OCI-LY3 (cell line): ENCODE measurements at regions not wholly inside any gene's neighbourhood (a gene's known extent, or its start where the extent isn't known, plus 50 kb on each side); places are given as distances from the start of the nearest gene placed in this dataset.

Experiments used
- EZH2phosphoT487 ChIP-seq: fragments of 200-600 bp; shearing (Covaris generic); IDR thresholded peaks from 2 replicates; pipeline ENCODE4 v1.6.1; 2018; ENCODE audit warnings: antibody characterized with exemption, mixed run types, low read depth
- TF ChIP-seq, protein P1 (sequence below): fragments of 200-600, 300-600 bp; sonication (generic); IDR thresholded peaks from 2 replicates; pipeline ENCODE4 v1.5.1; 2014; ENCODE audit warnings: antibody characterized with exemption, low read length, low read depth

DNA sequence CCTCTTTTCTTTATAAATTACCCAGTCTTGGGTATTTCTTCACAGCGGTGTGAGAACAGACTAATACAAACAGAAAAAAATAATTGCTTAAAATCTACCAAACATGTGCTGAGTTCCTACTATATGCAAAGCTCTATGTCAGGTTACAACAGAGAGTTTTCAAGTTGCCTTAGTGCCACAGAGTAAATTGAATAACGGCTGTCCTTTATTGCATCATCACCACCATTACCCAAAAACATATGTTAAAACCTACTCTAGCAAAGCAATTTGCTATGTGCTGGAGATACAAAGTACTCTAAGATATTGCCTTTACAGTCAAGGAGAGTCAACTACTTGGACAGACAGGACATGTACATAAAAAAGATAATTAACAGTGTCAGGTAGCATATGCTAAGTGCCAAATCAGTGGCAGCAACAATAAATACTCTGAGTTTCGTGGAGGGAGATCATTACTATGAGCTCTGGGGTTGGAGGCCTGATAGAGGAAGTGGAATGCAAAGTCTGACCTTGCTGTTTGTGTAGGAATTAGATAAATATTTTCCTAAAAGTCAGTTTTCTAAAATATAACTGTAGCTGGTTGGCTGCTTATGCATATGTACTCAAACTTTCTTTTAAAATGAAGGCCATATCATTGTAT is 1058.7 kb upstream of the WWC1 start:
- TF ChIP-seq, protein P1, sequence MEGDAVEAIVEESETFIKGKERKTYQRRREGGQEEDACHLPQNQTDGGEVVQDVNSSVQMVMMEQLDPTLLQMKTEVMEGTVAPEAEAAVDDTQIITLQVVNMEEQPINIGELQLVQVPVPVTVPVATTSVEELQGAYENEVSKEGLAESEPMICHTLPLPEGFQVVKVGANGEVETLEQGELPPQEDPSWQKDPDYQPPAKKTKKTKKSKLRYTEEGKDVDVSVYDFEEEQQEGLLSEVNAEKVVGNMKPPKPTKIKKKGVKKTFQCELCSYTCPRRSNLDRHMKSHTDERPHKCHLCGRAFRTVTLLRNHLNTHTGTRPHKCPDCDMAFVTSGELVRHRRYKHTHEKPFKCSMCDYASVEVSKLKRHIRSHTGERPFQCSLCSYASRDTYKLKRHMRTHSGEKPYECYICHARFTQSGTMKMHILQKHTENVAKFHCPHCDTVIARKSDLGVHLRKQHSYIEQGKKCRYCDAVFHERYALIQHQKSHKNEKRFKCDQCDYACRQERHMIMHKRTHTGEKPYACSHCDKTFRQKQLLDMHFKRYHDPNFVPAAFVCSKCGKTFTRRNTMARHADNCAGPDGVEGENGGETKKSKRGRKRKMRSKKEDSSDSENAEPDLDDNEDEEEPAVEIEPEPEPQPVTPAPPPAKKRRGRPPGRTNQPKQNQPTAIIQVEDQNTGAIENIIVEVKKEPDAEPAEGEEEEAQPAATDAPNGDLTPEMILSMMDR: no peak
- no peak for TF ChIP-seq EZH2phosphoT487
